ENCODE measurements at regions not wholly inside any gene's neighbourhood (a gene's known extent, or its start where the extent isn't known, plus 50 kb on each side); places are given as distances from the start of the nearest gene placed in this dataset.

- DNase-seq (ENCODE audit: low spot score in 2 of 2), result no peak
- Histone ChIP-seq H3K36me3 (no peaks in the 10 kb centered on the region), H3K4me3 (no peak overlapping the region), H3K27me3 (no peaks in the 10 kb centered on the region), H3K27ac (no peak overlapping the region), H3K9me3 (no peaks in the 10 kb centered on the region), H3K4me1 (no peaks in the 10 kb centered on the region)
- no peak for TF ChIP-seq CTCF (IDR thresholded peaks at IDR 0.05)
- intact Hi-C loops (cut with DNase I), result no loop called here
Measured at GRCh38 chr7:131878777-131879176, 322.3 kb upstream of the PODXL start.

GRCh38 chr7:131873581-131873980 is 317.2 kb upstream of the PODXL start:
- TF ChIP-seq CTCF (IDR thresholded peaks at IDR 0.05), result no peak

GRCh38 chr7:131869986-131870385 is 313.6 kb upstream of the PODXL start:
- Histone ChIP-seq H3K4me1 (no peaks in the 10 kb centered on the region), H3K27ac (no peak overlapping the region), H3K36me3 (no peaks in the 10 kb centered on the region), H3K4me3 (no peak overlapping the region), H3K27me3 (no peaks in the 10 kb centered on the region), H3K9me3 (no peaks in the 10 kb centered on the region)
- no peak for TF ChIP-seq CTCF (IDR thresholded peaks at IDR 0.05)
- no peak for DNase-seq (ENCODE audit: low spot score in 2 of 2)
- intact Hi-C loops (cut with DNase I), result no loop called here

More at GRCh38 chr7:131873581-131873980, 317.2 kb upstream of the PODXL start:
- H3K9me3 ChIP-seq, result no peaks in the 10 kb centered on the region
- no peak for DNase-seq (ENCODE audit: low spot score in 2 of 2)
- H3K4me1 ChIP-seq, result no peaks in the 10 kb centered on the region
- H3K27me3 ChIP-seq, result no peaks in the 10 kb centered on the region
- H3K27ac ChIP-seq, result no peak overlapping the region
- no peak overlapping the region for H3K4me3 ChIP-seq
- no peaks in the 10 kb centered on the region for H3K36me3 ChIP-seq
- intact Hi-C loops (cut with DNase I), result no loop called here

- Histone ChIP-seq H3K27me3 (no peaks in the 10 kb centered on the region), H3K4me3 (no peak overlapping the region), H3K9me3 (no peaks in the 10 kb centered on the region), H3K4me1 (no peaks in the 10 kb centered on the region), H3K36me3 (no peaks in the 10 kb centered on the region), H3K27ac (no peak overlapping the region)
- no peak for DNase-seq (ENCODE audit: low spot score in 2 of 2)
- intact Hi-C loops (cut with DNase I), result no loop called here
- no peak for TF ChIP-seq CTCF (IDR thresholded peaks at IDR 0.05)
Measured at GRCh38 chr7:131869169-131869844, 312.9 kb upstream of the PODXL start.

GRCh38 chr7:131867461-131867860 is 311.0 kb upstream of the PODXL start:
- Histone ChIP-seq H3K4me3 (no peak overlapping the region), H3K36me3 (no peaks in the 10 kb centered on the region), H3K9me3 (no peaks in the 10 kb centered on the region), H3K27ac (no peak overlapping the region), H3K4me1 (no peaks in the 10 kb centered on the region), H3K27me3 (no peaks in the 10 kb centered on the region)
- intact Hi-C loops (cut with DNase I), result no loop called here
- no peak for DNase-seq (ENCODE audit: low spot score in 2 of 2)
- TF ChIP-seq CTCF (IDR thresholded peaks at IDR 0.05), result no peak

- DNase-seq (ENCODE audit: low spot score in 2 of 2), result no peak
- Histone ChIP-seq H3K27me3 (no peaks in the 10 kb centered on the region), H3K36me3 (no peaks in the 10 kb centered on the region), H3K9me3 (no peaks in the 10 kb centered on the region), H3K4me3 (no peak overlapping the region), H3K4me1 (no peaks in the 10 kb centered on the region), H3K27ac (no peak overlapping the region)
- intact Hi-C loops (cut with DNase I), result no loop called here
- TF ChIP-seq CTCF (IDR thresholded peaks at IDR 0.05), result no peak
Measured at GRCh38 chr7:131865911-131866310, 309.5 kb upstream of the PODXL start.
